Caco-2 (cell line): ENCODE measurements at regions not wholly inside any gene's neighbourhood (a gene's known extent, or its start where the extent isn't known, plus 50 kb on each side); places are given as distances from the start of the nearest gene placed in this dataset.

Source experiments
- BruUV-seq: library from RNA; stranded (reverse); fragments of 400-500 nt; replicated peaks from 2 replicates; lab custom pipeline; 2021; lab: Mats Ljungman, UMichigan
- CTCF ChIA-PET: fragments of 300-600 bp; sonication (Branson Sonifier 250); formaldehyde crosslinking; loops from one replicate; lab custom pipeline; 2022; ENCODE audit warnings: antibody characterized with exemption; lab: Charles Lee
- POLR2A ChIA-PET: fragments of 300-600 bp; sonication (Branson Sonifier 250); formaldehyde crosslinking; loops from one replicate; lab custom pipeline; 2022; ENCODE audit warnings: antibody characterized with exemption; lab: Charles Lee
- DNase-seq, 2 experiments: peaks; one replicate each; pipeline versions ENCODE4 v3.0.0 to v3.0.0-alpha.2; 2020 to 2022
- H3K27me3 ChIP-seq: replicated peaks from 2 replicates; pipeline ENCODE4 v1.6.0; 2011; ENCODE audit warnings: low read length; ENCODE audit not compliant: control insufficient read depth, insufficient read depth
- H3K36me3 ChIP-seq: 2 replicates; pipeline ENCODE4 v1.5.1; 2011; ENCODE audit warnings: low read length; ENCODE audit not compliant: control insufficient read depth, insufficient read depth
- H3K4me1 ChIP-seq: fragments of 250-450 bp; sonication (Bioruptor Pico); 2 replicates; pipeline ENCODE4 v1.5.1; 2020; ENCODE audit warnings: mild to moderate bottlenecking
- H3K4me3 ChIP-seq: 2 replicates; pipeline ENCODE4 v1.5.1; 2011; ENCODE audit warnings: low read depth, mild to moderate bottlenecking, control low read depth, low read length
- H3K9me3 ChIP-seq: fragments of 250-450 bp; sonication (Bioruptor Pico); 2 replicates; pipeline ENCODE4 v1.5.1; 2020; ENCODE audit warnings: mild to moderate bottlenecking, moderate library complexity
- H3K27ac Mint-ChIP-seq: one replicate; pipeline ENCODE4 v1.8.0; 2022; ENCODE audit warnings: mixed read lengths; ENCODE audit not compliant: unreplicated experiment
- H3K27me3 Mint-ChIP-seq: one replicate; pipeline ENCODE4 v1.8.0; 2022; ENCODE audit warnings: mixed read lengths; ENCODE audit not compliant: insufficient read depth, unreplicated experiment
- H3K36me3 Mint-ChIP-seq: one replicate; pipeline ENCODE4 v1.8.0; 2022; ENCODE audit warnings: mild to moderate bottlenecking, mixed read lengths; ENCODE audit not compliant: insufficient read depth, unreplicated experiment
- H3K4me1 Mint-ChIP-seq: one replicate; pipeline ENCODE4 v1.8.0; 2022; ENCODE audit warnings: low read depth, mixed read lengths; ENCODE audit not compliant: unreplicated experiment
- H3K4me3 Mint-ChIP-seq: one replicate; pipeline ENCODE4 v1.8.0; 2022; ENCODE audit warnings: mild to moderate bottlenecking, moderate library complexity, mixed read lengths; ENCODE audit not compliant: unreplicated experiment
- H3K9me3 Mint-ChIP-seq: one replicate; pipeline ENCODE4 v1.8.0; 2022; ENCODE audit warnings: mixed read lengths; ENCODE audit not compliant: unreplicated experiment
- intact Hi-C: fragments of 100-400 bp; cut with micrococcal nuclease; formaldehyde crosslinking; loops from one replicate; pipeline ENCODE4 v1.10.0; 2022; ENCODE audit not compliant: unreplicated experiment
- TF ChIP-seq, protein P1 (sequence below), 2 experiments: fragments of 200-600 bp in 1 of 2; IDR thresholded peaks; 1 replicate in 1 of 2; 2 replicates in 1 of 2; pipeline versions ENCODE4 v1.5.1 to v1.8.0; 2011 to 2022; ENCODE audit warnings: antibody characterized with exemption in 1 of 2, control low read depth in 1 of 2, inconsistent platforms in 1 of 2, low read depth in 1 of 2, low read length in 1 of 2, mild to moderate bottlenecking in 1 of 2, moderate library complexity in 1 of 2; ENCODE audit not compliant: insufficient read depth in 1 of 2, severe bottlenecking in 1 of 2, unreplicated experiment in 1 of 2

DNA sequence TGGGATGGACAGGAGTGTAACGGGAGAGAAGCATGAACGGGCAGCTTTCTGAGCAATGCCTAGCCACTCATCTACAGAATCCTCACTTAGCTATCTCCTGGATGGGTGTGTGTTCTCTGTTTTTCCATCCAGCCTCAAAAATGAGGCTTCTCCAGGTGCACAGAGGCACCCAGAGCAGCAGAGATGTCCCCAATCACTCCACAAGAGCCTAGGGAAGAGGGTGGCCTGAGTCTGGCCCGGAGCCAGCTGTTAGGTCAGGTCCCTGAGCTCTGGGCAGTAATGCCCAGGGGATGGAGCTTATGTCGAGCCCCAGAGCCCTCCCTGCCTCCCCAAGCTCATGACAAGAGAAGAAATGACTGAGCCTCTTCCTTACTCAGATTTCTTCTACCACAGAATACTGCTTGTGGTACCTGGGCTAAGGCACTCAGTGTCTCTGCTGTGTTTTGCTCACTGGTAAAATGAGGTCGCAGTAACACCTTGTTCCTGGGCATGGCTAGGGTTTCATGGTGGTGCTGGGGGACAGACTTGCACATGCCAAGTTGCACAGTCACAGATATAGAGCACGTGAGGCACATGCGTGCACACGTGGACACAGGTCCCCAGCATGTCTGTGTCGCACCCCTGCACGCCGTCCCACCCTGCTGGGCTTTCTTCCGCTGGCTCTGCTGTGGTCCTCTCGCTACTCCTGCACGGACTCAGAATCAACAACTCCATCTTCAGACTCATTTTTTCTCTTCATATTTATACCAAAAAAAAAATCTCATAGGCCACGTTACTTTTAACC, 86.6 kb upstream of the SOX1 start:
- no peaks in the 10 kb centered on the region for H3K36me3 ChIP-seq
- no peak overlapping the region for H3K4me3 ChIP-seq
- peaks cover 6% of the 10 kb centered on the region for H3K9me3 ChIP-seq
- H3K4me3 Mint-ChIP-seq, result no peak overlapping the region
- H3K27me3 ChIP-seq, result no peaks in the 10 kb centered on the region
- DNase-seq, result no peak
- peaks cover 6% of the 10 kb centered on the region for H3K27me3 Mint-ChIP-seq
- no peak overlapping the region for H3K27ac Mint-ChIP-seq
- BruUV-seq, result no TSS peak
- no peaks in the 10 kb centered on the region for H3K36me3 Mint-ChIP-seq
- TF ChIP-seq, protein P1, sequence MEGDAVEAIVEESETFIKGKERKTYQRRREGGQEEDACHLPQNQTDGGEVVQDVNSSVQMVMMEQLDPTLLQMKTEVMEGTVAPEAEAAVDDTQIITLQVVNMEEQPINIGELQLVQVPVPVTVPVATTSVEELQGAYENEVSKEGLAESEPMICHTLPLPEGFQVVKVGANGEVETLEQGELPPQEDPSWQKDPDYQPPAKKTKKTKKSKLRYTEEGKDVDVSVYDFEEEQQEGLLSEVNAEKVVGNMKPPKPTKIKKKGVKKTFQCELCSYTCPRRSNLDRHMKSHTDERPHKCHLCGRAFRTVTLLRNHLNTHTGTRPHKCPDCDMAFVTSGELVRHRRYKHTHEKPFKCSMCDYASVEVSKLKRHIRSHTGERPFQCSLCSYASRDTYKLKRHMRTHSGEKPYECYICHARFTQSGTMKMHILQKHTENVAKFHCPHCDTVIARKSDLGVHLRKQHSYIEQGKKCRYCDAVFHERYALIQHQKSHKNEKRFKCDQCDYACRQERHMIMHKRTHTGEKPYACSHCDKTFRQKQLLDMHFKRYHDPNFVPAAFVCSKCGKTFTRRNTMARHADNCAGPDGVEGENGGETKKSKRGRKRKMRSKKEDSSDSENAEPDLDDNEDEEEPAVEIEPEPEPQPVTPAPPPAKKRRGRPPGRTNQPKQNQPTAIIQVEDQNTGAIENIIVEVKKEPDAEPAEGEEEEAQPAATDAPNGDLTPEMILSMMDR (IDR thresholded peaks at IDR 0.05; ENCODE audit: insufficient read depth in 1 of 2, low read depth in 1 of 2, low read length in 1 of 2, severe bottlenecking in 1 of 2, unreplicated experiment in 1 of 2), result no peak
- intact Hi-C loops, result no loop called here
- ChIA-PET POLR2A (no interaction called here), CTCF (no interaction called here)
- H3K4me1 Mint-ChIP-seq, result no peaks in the 10 kb centered on the region
- H3K4me1 ChIP-seq, result no peaks in the 10 kb centered on the region
- H3K9me3 Mint-ChIP-seq, result peaks cover 2% of the 10 kb centered on the region

DNA sequence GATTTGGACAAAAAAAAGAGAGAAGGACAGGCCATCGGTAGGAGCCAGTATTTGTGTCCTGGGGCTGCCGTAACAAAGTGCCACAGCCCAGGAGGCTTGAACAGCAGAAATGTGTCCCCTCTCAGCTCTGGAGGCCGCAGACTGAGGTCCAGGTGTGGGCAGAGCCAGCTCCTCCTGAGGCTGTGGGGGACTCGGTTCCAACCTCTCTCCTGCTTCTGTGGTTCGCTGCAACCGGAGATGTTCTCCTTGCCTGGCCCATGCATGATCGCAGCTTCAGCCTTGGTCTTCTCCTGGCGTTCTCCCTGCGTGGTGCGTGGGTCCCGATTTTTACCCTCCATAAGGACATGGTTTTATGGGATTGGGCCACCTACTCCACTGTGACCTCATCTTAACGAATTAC, 85.9 kb upstream of the SOX1 start:
- Histone ChIP-seq H3K9me3 (peaks cover 4% of the 10 kb centered on the region; the same call in 1 of the 2 replicates), H3K4me3 (no peak overlapping the region), H3K36me3 (no peaks in the 10 kb centered on the region), H3K4me1 (no peaks in the 10 kb centered on the region), H3K27me3 (no peaks in the 10 kb centered on the region)
- no peak for DNase-seq
- H3K9me3 Mint-ChIP-seq, result no peaks in the 10 kb centered on the region
- H3K27me3 Mint-ChIP-seq, result peaks cover 6% of the 10 kb centered on the region
- BruUV-seq, result no TSS peak
- no peak overlapping the region for H3K4me3 Mint-ChIP-seq
- no peaks in the 10 kb centered on the region for H3K36me3 Mint-ChIP-seq
- intact Hi-C loops, result no loop called here
- TF ChIP-seq, protein P1 (IDR thresholded peaks at IDR 0.05; ENCODE audit: insufficient read depth in 1 of 2, low read depth in 1 of 2, low read length in 1 of 2, severe bottlenecking in 1 of 2, unreplicated experiment in 1 of 2), result no peak
- POLR2A ChIA-PET, result no interaction called here
- H3K4me1 Mint-ChIP-seq, result no peaks in the 10 kb centered on the region
- H3K27ac Mint-ChIP-seq, result no peak overlapping the region
- CTCF ChIA-PET, result no interaction called here

DNA sequence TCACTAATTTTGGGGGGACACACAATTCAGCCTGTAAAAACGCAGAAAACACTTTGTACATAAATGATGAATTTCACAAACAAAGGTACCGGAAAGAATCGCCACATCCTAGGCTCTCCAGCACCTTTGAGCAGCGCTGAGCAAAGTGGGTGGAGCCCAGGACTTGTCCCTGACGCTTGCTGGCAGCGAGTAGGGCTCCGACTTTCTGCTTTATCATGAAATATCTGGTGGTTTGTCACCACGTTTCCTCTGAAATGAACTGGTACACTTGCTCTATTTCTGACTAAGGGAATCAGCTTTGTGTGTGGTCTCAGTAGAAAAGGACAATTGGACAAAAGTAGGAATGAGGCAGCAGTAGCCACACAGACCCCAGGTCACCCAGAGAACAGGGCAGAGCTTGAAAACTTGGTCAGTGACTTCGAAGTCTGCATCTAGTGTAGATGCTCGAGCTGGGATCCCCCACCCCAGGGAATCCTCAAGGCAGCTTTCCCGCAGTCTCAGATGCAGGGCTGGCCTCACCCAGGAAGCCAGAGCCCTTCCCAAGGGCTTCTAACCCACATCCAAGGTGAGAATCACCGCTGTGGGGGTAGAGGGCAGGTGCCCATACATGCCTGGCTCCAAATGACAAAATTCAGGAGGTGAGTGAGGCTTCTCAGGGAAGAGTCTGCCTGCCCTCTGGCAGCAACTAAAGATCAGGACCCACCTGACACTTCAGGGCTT, 85.3 kb upstream of the SOX1 start:
- Histone ChIP-seq H3K4me3 (no peak overlapping the region), H3K9me3 (peaks cover 4% of the 10 kb centered on the region; the same call in 1 of the 2 replicates), H3K27me3 (no peaks in the 10 kb centered on the region), H3K36me3 (no peaks in the 10 kb centered on the region), H3K4me1 (no peaks in the 10 kb centered on the region)
- Mint-ChIP-seq H3K27me3 (peaks cover 6% of the 10 kb centered on the region), H3K9me3 (no peaks in the 10 kb centered on the region), H3K4me1 (no peaks in the 10 kb centered on the region), H3K27ac (no peak overlapping the region), H3K36me3 (no peaks in the 10 kb centered on the region), H3K4me3 (no peak overlapping the region)
- TF ChIP-seq, protein P1 (IDR thresholded peaks at IDR 0.05; ENCODE audit: insufficient read depth in 1 of 2, low read depth in 1 of 2, low read length in 1 of 2, severe bottlenecking in 1 of 2, unreplicated experiment in 1 of 2), result no peak
- CTCF ChIA-PET, result no interaction called here
- BruUV-seq, result no TSS peak
- DNase-seq, result no peak
- POLR2A ChIA-PET, result no interaction called here
- intact Hi-C loops, result no loop called here
